Fibroblast of villous mesenchyme (primary cell): ENCODE measurements at regions not wholly inside any gene's neighbourhood (a gene's known extent, or its start where the extent isn't known, plus 50 kb on each side); places are given as distances from the start of the nearest gene placed in this dataset.
A peak's percentile ranks its signal among the peaks of the same experiment; 100 is the strongest.
"Not testable (repeated sequence)": the region's sequence is repeated elsewhere in the genome, so short reads cannot be mapped to it uniquely, and the experiment has no call there.

Experiments
- DNase-seq: peaks from one replicate; pipeline ENCODE4 v3.0.0-alpha.2; 2010; ENCODE audit warnings: low read depth
- H3K4me3 ChIP-seq: 2 replicates; pipeline ENCODE4 v1.5.1; 2011; ENCODE audit warnings: low read depth, mild to moderate bottlenecking, low read length
- CTCF ChIP-seq: IDR thresholded peaks from 2 replicates; pipeline ENCODE4 v1.5.1; 2012; ENCODE audit warnings: low read depth, mild to moderate bottlenecking, low read length; ENCODE audit not compliant: insufficient read depth

GRCh38 chr5:36505021-36505420, 101.4 kb upstream of the SLC1A3 start:
- TF ChIP-seq CTCF, result no peak
- no peak for DNase-seq

GRCh38 chr5:36507332-36507952, 99.0 kb upstream of the SLC1A3 start:
- TF ChIP-seq CTCF, result peak; percentile 86
- H3K4me3 ChIP-seq, result no peak overlapping the region
- DNase-seq, result peak; percentile 76

More at GRCh38 chr5:36505021-36505420, 101.4 kb upstream of the SLC1A3 start:
- no peak overlapping the region for H3K4me3 ChIP-seq

DNA sequence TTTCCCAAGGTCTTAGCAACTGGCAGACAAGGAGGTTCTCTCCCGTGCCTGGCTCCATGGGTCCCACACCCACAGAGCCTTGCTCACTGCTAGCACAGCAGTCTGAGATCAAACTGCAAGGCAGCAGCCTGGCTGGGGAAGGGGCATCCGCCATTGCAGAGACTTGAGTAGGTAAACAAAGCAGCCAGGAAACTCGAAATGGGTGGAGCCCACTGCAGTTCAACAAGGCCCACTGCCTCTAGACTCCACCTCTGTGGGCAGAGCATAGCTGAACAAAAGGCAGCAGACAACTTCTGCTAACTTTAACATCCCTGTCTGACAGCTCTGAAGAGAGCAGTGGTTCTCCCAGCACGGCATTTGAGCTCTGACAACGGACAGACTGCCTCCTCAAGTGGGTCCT, 98.1 kb upstream of the SLC1A3 start:
- DNase-seq, H3K4me3 ChIP-seq: not testable (repeated sequence)

- DNase-seq, H3K4me3 ChIP-seq: not testable (repeated sequence)
These were observed 92.8 kb upstream of the SLC1A3 start for GRCh38 chr5:36513647-36514046.

GRCh38 chr5:36519881-36520280, 86.5 kb upstream of the SLC1A3 start:
- DNase-seq, result no peak
- TF ChIP-seq CTCF, result no peak
- no peak overlapping the region for H3K4me3 ChIP-seq

DNA sequence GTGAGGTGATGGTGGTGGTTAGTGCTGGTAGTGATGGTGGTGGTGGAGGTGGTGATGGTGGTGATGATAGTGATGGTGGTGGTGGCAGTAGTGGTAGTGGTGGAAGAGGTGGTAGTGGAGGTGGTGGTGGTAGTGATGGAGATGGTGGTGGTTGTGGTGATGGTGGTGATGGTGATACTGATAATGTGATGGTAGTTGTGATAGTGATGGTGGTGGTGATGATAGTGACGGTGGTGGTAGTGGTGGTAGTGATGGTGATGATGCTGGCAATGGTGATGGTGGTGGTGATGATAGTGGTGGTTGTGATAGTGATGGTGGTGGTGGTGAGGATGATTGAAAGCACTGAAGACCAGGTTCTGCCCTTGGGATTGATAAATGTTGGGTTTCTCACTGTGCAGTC, 85.2 kb upstream of the SLC1A3 start:
- TF ChIP-seq CTCF, result no peak
- DNase-seq, result no peak
- H3K4me3 ChIP-seq, result no peak overlapping the region

GRCh38 chr5:36521838-36522745, 84.3 kb upstream of the SLC1A3 start:
- no peak for TF ChIP-seq CTCF
- DNase-seq, result no peak
- no peak overlapping the region for H3K4me3 ChIP-seq

- TF ChIP-seq CTCF, result no peak
- DNase-seq, result no peak
- no peak overlapping the region for H3K4me3 ChIP-seq
These were observed 83.7 kb upstream of the SLC1A3 start for GRCh38 chr5:36522746-36523065.
